Retinal pigment epithelial cell (primary cell): ENCODE measurements at regions not wholly inside any gene's neighbourhood (a gene's known extent, or its start where the extent isn't known, plus 50 kb on each side); places are given as distances from the start of the nearest gene placed in this dataset.

Source experiments
- DNase-seq: peaks from one replicate; pipeline ENCODE4 v3.0.0-alpha.2; 2010; ENCODE audit warnings: low read depth
- H3K4me3 ChIP-seq: 2 replicates; pipeline ENCODE4 v1.5.1; 2011; ENCODE audit warnings: mild to moderate bottlenecking, low read length, control low read depth, moderate library complexity
- CTCF ChIP-seq: conservative IDR thresholded peaks from 2 replicates; pipeline ENCODE4 v1.5.1; 2011; ENCODE audit warnings: low read depth, low read length, control low read depth, inconsistent platforms

- H3K4me3 ChIP-seq, result no peak overlapping the region
- DNase-seq, result no peak
- no peak for TF ChIP-seq CTCF
Observed at GRCh38 chr16:66155933-66156332, 210.6 kb upstream of the CDH5 start.

- DNase-seq, result no peak
Observed at GRCh38 chr16:66154801-66155200, 211.7 kb upstream of the CDH5 start.

GRCh38 chr16:66152823-66153393, 213.6 kb upstream of the CDH5 start:
- no peak for TF ChIP-seq CTCF
- no peak for DNase-seq
- H3K4me3 ChIP-seq, result no peak overlapping the region

More at GRCh38 chr16:66154801-66155200, 211.7 kb upstream of the CDH5 start:
- TF ChIP-seq CTCF, result no peak
- H3K4me3 ChIP-seq, result no peak overlapping the region

GRCh38 chr16:66152181-66152580, 214.3 kb upstream of the CDH5 start:
- TF ChIP-seq CTCF, result no peak
- DNase-seq, result no peak
- H3K4me3 ChIP-seq, result no peak overlapping the region

- H3K4me3 ChIP-seq, result no peak overlapping the region
- no peak for DNase-seq
- TF ChIP-seq CTCF, result no peak
Observed at GRCh38 chr16:66150698-66151482, 215.6 kb upstream of the CDH5 start.

GRCh38 chr16:66147291-66147690, 219.2 kb upstream of the CDH5 start:
- H3K4me3 ChIP-seq, result no peak overlapping the region
- no peak for DNase-seq
- TF ChIP-seq CTCF, result no peak

- no peak for DNase-seq
- H3K4me3 ChIP-seq, result no peak overlapping the region
- no peak for TF ChIP-seq CTCF
Observed at GRCh38 chr16:66146798-66147197, 219.7 kb upstream of the CDH5 start.
